ENCODE measurements at regions not wholly inside any gene's neighbourhood (a gene's known extent, or its start where the extent isn't known, plus 50 kb on each side); places are given as distances from the start of the nearest gene placed in this dataset.

DNA sequence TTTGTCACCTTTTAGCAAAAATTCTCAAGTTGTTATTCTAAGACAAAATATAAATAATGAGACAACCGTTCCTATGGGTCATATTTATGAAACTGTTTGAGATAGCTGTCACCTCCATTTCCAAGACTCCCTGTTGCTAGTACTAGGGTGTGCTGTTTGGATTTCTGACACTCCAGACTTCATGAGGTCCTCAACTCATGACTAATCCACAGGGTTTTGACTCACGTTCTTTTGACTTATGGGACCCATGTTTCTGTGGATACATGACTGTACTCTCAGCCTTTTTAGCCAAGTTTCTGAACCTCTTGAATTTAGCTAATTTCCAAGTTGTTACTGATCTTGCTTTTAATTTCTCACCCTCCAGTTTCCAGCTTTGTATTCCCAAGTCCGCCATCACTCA lies 178.7 kb upstream of the FAM98A start:
- TF ChIP-seq, protein P1, sequence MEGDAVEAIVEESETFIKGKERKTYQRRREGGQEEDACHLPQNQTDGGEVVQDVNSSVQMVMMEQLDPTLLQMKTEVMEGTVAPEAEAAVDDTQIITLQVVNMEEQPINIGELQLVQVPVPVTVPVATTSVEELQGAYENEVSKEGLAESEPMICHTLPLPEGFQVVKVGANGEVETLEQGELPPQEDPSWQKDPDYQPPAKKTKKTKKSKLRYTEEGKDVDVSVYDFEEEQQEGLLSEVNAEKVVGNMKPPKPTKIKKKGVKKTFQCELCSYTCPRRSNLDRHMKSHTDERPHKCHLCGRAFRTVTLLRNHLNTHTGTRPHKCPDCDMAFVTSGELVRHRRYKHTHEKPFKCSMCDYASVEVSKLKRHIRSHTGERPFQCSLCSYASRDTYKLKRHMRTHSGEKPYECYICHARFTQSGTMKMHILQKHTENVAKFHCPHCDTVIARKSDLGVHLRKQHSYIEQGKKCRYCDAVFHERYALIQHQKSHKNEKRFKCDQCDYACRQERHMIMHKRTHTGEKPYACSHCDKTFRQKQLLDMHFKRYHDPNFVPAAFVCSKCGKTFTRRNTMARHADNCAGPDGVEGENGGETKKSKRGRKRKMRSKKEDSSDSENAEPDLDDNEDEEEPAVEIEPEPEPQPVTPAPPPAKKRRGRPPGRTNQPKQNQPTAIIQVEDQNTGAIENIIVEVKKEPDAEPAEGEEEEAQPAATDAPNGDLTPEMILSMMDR (IDR thresholded peaks at IDR 0.05; ENCODE audit: low read depth, low read length, poor library complexity, severe bottlenecking) = no peak
- TF ChIP-seq EZH2phosphoT487 (IDR thresholded peaks at IDR 0.05; ENCODE audit: borderline replicate concordance, low read length) = no peak
